Liver (tissue), 3 donors: ENCODE measurements at regions not wholly inside any gene's neighbourhood (a gene's known extent, or its start where the extent isn't known, plus 50 kb on each side); places are given as distances from the start of the nearest gene placed in this dataset.

Source experiments
- JUND ChIP-seq, 2 donors: IDR thresholded peaks; 2 replicates each; pipeline ENCODE4 v1.6.1; 2016; ENCODE audit warnings: antibody characterized with exemption in 2 of 2
- RAD21 ChIP-seq, 2 donors: IDR thresholded peaks; 2 replicates each; pipeline ENCODE4 v1.6.1; 2016; ENCODE audit warnings: antibody characterized with exemption in 2 of 2, mild to moderate bottlenecking in 2 of 2
- TAF1 ChIP-seq: conservative IDR thresholded peaks from 2 replicates; pipeline ENCODE4 v1.6.1; 2016; ENCODE audit warnings: antibody characterized with exemption, mild to moderate bottlenecking
- YY1 ChIP-seq: IDR thresholded peaks from 2 replicates; pipeline ENCODE4 v1.6.1; 2016; ENCODE audit warnings: antibody characterized with exemption, mild to moderate bottlenecking
- TF ChIP-seq, protein P1 (sequence below): fragments of 150-350 bp; IDR thresholded peaks from 2 replicates; pipeline ENCODE4 v1.5.1; 2017; ENCODE audit warnings: improper control_type of control experiment, low read depth, low read length; ENCODE audit not compliant: missing input control
- TF ChIP-seq, protein P2 (sequence below): IDR thresholded peaks from 2 replicates; pipeline ENCODE4 v1.6.1; 2016; ENCODE audit warnings: antibody characterized with exemption
- TF ChIP-seq, protein P3 (sequence below): IDR thresholded peaks from 2 replicates; pipeline ENCODE4 v1.6.1; 2016; ENCODE audit warnings: antibody characterized with exemption
- donor health status: healthy.
- donor health status: healthy.

DNA sequence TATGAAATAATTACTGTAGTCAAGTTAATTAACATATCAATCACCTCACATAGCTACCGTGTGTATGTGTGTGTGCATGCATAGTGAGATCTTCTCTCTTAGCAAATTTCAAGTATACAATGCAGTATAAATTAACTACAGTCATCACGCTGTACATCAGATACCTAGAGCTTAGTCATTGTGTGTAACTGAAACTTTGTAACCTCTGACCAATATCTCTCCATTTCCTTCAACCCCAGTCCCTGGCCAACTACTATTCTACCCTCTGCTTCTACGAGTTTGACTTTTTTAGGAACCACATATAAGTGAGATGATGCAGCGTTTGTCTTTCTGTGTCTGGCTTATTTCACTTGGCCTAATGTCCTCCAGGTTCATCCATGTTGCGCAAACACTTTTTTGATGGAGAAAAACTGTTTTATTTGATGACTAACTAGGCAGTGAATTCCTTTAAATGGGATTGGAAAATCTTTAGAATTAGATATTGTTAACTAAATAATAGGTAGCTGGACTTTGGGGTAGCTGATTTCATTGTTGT lies 459.5 kb downstream of the DHX35 start:
- TF ChIP-seq, protein P1, sequence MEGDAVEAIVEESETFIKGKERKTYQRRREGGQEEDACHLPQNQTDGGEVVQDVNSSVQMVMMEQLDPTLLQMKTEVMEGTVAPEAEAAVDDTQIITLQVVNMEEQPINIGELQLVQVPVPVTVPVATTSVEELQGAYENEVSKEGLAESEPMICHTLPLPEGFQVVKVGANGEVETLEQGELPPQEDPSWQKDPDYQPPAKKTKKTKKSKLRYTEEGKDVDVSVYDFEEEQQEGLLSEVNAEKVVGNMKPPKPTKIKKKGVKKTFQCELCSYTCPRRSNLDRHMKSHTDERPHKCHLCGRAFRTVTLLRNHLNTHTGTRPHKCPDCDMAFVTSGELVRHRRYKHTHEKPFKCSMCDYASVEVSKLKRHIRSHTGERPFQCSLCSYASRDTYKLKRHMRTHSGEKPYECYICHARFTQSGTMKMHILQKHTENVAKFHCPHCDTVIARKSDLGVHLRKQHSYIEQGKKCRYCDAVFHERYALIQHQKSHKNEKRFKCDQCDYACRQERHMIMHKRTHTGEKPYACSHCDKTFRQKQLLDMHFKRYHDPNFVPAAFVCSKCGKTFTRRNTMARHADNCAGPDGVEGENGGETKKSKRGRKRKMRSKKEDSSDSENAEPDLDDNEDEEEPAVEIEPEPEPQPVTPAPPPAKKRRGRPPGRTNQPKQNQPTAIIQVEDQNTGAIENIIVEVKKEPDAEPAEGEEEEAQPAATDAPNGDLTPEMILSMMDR, result no peak
- TF ChIP-seq, protein P2, sequence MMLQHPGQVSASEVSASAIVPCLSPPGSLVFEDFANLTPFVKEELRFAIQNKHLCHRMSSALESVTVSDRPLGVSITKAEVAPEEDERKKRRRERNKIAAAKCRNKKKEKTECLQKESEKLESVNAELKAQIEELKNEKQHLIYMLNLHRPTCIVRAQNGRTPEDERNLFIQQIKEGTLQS, result no peak
- TF ChIP-seq, protein P3, sequence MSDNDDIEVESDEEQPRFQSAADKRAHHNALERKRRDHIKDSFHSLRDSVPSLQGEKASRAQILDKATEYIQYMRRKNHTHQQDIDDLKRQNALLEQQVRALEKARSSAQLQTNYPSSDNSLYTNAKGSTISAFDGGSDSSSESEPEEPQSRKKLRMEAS, result no peak
- TF ChIP-seq TAF1 (no peak), YY1 (no peak), JUND (IDR thresholded peaks at IDR 0.05) (no peak), RAD21 (IDR thresholded peaks at IDR 0.05) (no peak)
